MV-4-11 (cell line): ENCODE measurements at regions not wholly inside any gene's neighbourhood (a gene's known extent, or its start where the extent isn't known, plus 50 kb on each side); places are given as distances from the start of the nearest gene placed in this dataset.

Experiments
- DNase-seq: peaks from one replicate; lab custom pipeline; 2025; lab: John Stamatoyannopoulos, UW

DNA sequence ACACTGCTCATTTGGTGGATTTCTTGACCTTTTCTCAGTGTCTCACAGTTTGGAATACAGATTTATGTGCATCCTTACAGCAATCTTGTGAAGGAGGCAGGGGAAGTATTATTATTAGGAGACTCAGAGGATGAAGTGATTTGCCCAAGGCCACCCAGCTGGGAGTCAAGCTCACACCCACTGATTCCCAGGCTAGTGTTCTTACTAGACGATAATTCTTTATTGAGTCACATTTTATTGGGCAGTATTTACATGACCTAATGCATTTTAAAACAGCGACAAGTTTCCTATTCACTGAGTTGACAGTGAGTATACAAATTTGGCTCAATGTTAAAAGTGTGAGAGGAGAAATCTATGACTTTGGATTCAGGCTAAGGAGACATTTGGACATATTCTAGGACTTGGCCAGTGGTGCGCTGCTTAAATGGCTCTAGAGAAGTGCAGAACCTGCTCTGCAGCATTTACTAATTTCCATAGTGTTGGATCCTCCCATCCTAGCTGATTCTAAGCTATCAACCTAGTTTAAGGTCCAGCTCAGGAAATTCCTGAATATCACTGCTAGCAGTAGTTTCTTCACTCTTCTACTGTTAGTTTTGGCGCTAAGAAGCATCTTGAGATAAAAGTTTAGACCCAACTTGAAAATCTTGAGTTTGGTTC lies 199.3 kb downstream of the MTX2 start:
- no peak for DNase-seq

- DNase-seq = no peak
Observed at GRCh38 chr2:176470713-176471112, 201.5 kb downstream of the MTX2 start.

DNA sequence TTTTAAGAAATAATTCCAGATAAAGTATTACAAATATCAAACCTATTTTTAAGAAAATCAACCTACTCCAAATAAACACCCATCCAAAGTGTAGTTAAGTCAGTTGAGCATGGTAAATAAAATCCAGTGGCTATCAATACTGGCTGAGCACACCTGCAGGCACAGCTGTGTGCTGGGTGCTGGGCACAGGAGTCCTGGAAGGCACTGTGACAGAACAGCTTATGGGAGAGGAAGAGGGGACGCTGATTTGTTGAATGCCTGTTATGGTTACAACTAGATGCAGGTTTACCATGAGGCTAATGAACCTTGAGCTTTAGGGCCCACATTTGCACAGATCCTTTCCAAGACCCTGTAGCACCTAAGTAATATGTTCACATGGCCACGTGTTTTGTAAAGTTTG lies 202.7 kb downstream of the MTX2 start:
- no peak for DNase-seq

- DNase-seq = no peak
Observed at GRCh38 chr2:176473177-176473576, 203.9 kb downstream of the MTX2 start.

DNA sequence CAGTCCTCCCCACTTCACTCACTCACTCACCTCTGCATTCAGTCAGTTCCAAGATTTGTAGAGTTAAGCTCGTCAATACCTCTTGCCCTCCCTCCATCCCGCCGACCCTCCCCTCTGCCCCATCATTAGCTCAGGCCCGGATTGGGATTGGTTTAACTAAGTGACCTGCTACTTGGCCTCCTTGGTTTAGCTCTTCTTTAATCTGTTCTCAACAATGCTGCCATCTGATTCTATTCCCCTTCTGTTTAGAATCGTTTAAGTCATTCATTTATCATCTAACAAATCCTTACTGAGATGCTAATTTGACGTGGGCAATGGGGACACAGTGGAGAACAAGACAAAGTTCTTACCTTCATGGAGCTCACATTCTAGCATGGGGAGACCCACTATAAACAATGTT lies 204.6 kb downstream of the MTX2 start:
- DNase-seq = no peak

DNA sequence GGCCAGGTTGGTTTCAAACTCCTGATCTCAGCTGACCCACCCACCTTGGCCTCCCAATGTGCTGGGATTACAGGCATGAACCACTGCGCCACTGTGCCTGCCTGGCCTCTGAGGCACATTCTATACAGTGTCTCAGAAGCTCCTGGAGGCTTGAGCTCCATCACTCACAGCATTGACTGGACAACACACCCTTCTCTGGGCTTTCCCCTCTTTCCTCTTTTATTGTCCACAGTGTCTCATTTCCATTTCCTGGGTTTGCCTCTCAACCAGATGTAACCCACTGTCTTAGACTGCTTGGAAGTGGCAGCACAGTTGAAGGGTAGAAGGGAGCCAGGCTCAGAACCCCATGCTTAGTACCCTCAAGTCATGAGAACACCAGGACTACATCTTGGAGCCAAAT lies 208.1 kb downstream of the MTX2 start:
- no peak for DNase-seq

DNA sequence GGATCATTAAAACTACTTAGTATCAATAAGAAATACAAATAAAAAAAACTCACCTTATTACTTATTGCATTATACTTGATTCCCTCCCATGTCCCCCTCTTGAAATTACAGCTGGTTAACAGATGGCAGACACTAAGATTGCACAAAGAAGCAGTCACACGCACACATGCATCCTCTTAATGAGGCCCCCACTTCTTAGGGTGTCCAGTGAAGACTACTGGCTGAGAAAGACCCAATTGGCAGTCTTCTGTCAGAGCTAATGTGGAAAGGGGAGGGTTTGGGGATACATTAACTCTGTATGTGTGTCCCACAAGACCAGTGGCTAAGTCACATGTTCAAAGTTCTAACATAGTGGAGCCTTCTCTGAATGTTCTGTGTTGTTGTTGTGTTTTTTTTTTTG lies 210.7 kb downstream of the MTX2 start:
- no peak for DNase-seq

DNA sequence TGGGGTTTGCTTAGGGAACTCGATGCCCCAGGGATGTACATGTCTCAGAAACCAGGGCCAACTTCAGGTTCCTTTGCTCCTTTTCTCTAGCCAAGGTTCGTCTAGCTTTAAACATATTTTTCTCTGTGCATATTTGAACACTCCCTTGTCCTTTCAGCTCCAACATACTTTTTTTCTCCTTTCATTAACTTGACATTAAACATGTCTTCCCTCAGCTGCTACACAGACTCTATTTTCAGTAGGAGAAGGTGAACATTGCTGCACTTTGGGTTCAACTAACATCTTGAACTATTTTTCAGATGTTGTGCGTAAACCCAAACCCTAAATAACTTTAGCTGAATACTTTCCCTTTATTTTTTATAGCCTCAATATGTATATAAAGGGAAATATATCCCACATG lies 212.9 kb downstream of the MTX2 start:
- DNase-seq = no peak

- DNase-seq = no peak
Observed at GRCh38 chr2:176483476-176483875, 214.2 kb downstream of the MTX2 start.

DNA sequence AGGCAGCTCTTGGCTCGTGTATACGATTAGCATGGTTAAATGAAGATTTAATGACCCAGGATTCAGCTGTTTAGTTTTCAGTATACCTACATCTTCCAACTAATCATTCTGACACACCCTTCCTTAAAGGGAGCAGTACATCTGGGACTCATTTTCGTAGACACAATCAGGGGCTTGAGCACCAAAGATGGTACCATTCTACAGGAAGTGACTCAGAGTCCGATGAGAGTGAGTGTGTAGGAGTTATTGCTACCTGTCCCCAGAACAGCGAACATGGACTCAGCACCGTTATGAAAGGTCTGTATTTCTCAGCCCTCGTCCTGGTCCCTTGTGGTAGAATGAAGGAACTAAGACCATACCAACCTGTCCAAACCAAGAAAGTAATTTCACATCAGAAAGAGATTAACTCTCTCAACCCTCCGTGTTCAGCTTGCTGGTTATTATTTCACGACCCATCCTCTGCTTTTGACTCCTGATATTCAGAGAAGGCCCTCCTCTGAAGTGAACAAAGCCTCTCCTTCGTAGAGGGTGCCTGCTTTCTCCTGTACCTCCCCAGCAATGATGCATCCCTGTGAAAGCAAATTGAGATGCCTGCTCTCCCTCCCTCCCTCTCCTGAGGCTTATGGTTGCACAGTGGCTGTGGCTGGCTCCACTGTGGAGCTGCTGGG lies 214.8 kb downstream of the MTX2 start:
- DNase-seq = no peak

DNA sequence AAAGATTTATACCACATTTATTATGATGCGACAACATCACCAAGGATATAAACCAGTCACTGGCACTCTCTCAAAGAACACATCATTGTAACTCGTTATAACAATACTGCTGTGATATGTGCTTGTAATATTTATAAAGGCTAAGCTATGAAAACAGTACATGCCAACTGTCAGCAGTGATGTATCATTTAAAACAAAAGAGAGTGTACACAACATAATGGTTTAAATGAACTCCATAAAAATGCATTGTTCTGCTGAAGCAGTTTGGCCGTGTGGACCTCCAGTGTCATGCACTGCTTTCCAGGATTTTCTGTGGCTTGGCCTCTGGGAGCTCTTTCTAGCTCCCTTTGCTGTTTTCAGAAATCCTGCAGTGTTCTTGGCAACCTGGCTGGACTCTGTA lies 215.6 kb downstream of the MTX2 start:
- DNase-seq = no peak

DNA sequence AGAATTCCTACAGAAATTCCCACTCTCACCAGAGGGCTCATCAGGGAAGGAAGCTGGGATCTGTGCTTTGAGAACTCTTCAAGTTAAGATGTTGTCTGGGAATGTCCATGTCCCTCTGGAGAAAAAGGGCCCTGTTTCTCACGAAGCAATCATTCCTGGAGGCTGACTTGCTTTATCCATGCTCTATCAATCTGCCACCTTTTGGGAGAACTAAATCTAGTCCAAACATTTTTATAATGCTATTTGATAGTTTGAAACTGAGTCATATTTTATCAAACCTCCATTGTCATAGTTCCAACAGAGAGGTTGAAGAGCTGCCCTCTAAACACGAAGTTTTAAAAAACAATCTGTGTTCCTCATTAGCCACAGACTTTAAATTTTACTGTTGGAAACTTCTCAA lies 219.2 kb downstream of the MTX2 start:
- DNase-seq = no peak

DNA sequence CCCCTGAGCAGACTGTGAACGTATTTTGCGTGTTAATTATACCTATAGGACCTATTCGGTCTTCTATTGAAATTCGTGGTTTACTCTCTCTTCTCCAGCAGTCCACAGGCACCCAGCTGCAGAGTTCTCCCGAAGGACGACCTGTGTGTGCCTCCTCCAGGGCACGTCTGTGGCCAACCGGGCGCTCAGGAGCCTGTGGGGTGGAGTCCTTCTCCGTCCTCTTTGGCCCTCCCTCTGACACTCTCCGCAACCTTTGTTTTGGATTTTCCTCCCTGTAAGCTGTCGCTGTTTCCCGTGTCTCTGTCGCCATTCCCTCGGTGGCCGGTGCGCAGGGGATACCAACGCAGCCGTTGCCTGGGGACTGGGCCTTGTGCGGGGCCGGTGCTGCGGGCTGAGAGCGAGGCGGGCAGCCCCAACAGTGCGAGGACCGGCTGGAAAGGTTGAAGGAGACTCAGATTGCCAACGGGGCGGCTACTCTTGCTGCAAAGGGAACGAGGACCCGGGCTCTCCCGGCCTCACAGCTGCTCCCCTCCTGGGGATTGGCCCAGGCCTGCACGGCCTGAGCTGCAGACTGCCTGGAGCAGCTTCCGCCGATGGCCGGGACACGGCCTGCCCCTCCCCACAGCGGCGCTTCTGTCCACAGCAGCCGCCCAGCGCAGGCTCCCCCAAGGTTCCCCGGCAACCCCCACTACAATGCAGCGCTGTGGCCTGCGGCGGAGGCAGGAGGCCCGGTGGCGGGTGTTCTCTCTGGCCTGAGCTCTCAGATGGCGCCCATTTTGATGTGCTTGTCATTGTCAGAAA lies 221.0 kb downstream of the MTX2 start:
- no peak for DNase-seq

GRCh38 chr2:176491172-176491904 lies 222.1 kb downstream of the MTX2 start:
- peak; percentile 99 for DNase-seq

- DNase-seq = peak; percentile 15
Observed at GRCh38 chr2:176492583-176492982, 223.3 kb downstream of the MTX2 start.

GRCh38 chr2:176493226-176493825 lies 224.1 kb downstream of the MTX2 start:
- peak; percentile 35 for DNase-seq

DNA sequence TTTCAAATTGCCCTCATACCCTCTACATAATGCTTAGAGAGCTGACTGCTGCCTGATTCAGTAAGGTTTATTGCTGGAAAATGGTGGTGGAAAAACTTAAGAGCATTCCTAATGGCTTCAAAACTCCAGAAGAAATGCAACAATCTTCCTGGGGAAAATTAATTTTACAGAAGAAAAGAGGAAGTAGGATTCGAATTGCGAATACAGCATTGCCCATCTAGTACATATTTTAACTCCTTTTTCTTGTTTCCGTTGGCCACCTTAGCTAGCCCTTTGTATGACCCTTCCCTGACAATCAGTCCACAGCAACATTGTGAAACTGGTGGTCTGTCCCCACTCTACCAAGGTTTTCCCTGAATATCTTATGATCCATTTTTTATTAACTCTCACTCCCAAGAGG lies 224.7 kb downstream of the MTX2 start:
- peak; percentile 59 for DNase-seq

- DNase-seq = peak; percentile 97
Observed at GRCh38 chr2:176494949-176495353, 225.7 kb downstream of the MTX2 start.

- DNase-seq = no peak
Observed at GRCh38 chr2:176495826-176496225, 226.6 kb downstream of the MTX2 start.

- DNase-seq = peak; percentile 60
Observed at GRCh38 chr2:176496761-176497160, 227.5 kb downstream of the MTX2 start.

GRCh38 chr2:176500901-176501300 lies 231.7 kb downstream of the MTX2 start:
- DNase-seq = no peak

GRCh38 chr2:176501617-176502016 lies 232.4 kb downstream of the MTX2 start:
- DNase-seq = no peak
